PC-9 (cell line): ENCODE measurements at regions not wholly inside any gene's neighbourhood (a gene's known extent, or its start where the extent isn't known, plus 50 kb on each side); places are given as distances from the start of the nearest gene placed in this dataset.

Source experiments
- BruUV-seq: library from RNA; stranded (reverse); fragments of 400-500 nt; replicated peaks from 2 replicates; lab custom pipeline; 2021; lab: Mats Ljungman, UMichigan
- CTCF ChIA-PET: fragments of 300-600 bp; sonication (Branson Sonifier 250); formaldehyde crosslinking; loops from one replicate; lab custom pipeline; 2022; ENCODE audit warnings: antibody characterized with exemption; lab: Charles Lee
- POLR2A ChIA-PET: fragments of 300-600 bp; sonication (Branson Sonifier 250); formaldehyde crosslinking; loops from one replicate; lab custom pipeline; 2022; ENCODE audit warnings: antibody characterized with exemption; ENCODE audit not compliant: unreplicated experiment; lab: Charles Lee
- DNase-seq, 2 experiments: peaks; one replicate each; pipeline versions ENCODE4 v3.0.0 to v3.0.0-alpha.2; 2015 to 2022; ENCODE audit warnings: mixed read lengths in 1 of 2
- H2AFZ ChIP-seq: fragments of 200-600 bp; sonication (generic); 2 replicates; pipeline ENCODE4 v1.8.1; 2017; ENCODE audit warnings: antibody characterized with exemption
- H3F3A ChIP-seq: fragments of 200-600 bp; sonication (generic); 2 replicates; pipeline ENCODE4 v1.8.1; 2017; ENCODE audit warnings: antibody characterized with exemption, mild to moderate bottlenecking, low read depth; ENCODE audit not compliant: insufficient read depth
- H3K27ac ChIP-seq: fragments of 200-600 bp; sonication (generic); 2 replicates; pipeline ENCODE4 v1.6.1; 2016; ENCODE audit warnings: mixed run types
- H3K27me3 ChIP-seq: fragments of 200-600 bp; sonication (generic); 2 replicates; pipeline ENCODE4 v1.6.1; 2016; ENCODE audit warnings: low read depth, mixed run types; ENCODE audit not compliant: insufficient read depth
- H3K36me3 ChIP-seq: fragments of 200-600 bp; sonication (generic); 2 replicates; pipeline ENCODE4 v1.6.1; 2016; ENCODE audit warnings: low read depth, mixed run types
- H3K4me1 ChIP-seq: fragments of 200-600 bp; sonication (generic); replicated peaks from 2 replicates; pipeline ENCODE4 v1.6.1; 2016; ENCODE audit warnings: mixed run types; ENCODE audit not compliant: insufficient read depth
- H3K4me2 ChIP-seq: fragments of 200-600 bp; sonication (generic); 2 replicates; pipeline ENCODE4 v1.6.1; 2017; ENCODE audit warnings: mixed run types
- H3K4me3 ChIP-seq: fragments of 200-600 bp; sonication (generic); 2 replicates; pipeline ENCODE4 v1.6.1; 2016; ENCODE audit warnings: mixed run types
- H3K79me2 ChIP-seq: fragments of 200-600 bp; sonication (generic); 2 replicates; pipeline ENCODE4 v1.6.1; 2017; ENCODE audit warnings: low read depth, mixed run types
- H3K9me2 ChIP-seq: fragments of 200-600 bp; sonication (generic); 2 replicates; pipeline ENCODE4 v1.8.1; 2017; ENCODE audit warnings: mild to moderate bottlenecking; ENCODE audit not compliant: insufficient read depth
- H3K9me3 ChIP-seq: fragments of 200-600 bp; sonication (generic); 2 replicates; pipeline ENCODE4 v1.8.1; 2016; ENCODE audit warnings: low read depth; ENCODE audit not compliant: insufficient read depth
- H4K20me1 ChIP-seq: fragments of 200-600 bp; sonication (generic); 2 replicates; pipeline ENCODE4 v1.8.1; 2017; ENCODE audit not compliant: insufficient read depth
- EZH2 ChIP-seq: fragments of 200-600 bp; sonication (generic); IDR thresholded peaks from 2 replicates; pipeline ENCODE4 v1.8.0; 2017; ENCODE audit warnings: antibody characterized with exemption, low read depth
- intact Hi-C: fragments of 100-400 bp; cut with micrococcal nuclease; formaldehyde crosslinking; loops from one replicate; pipeline ENCODE4 v1.10.0; 2022; ENCODE audit not compliant: unreplicated experiment
- TF ChIP-seq, protein P1 (sequence below): fragments of 200-600 bp; sonication (generic); conservative IDR thresholded peaks from 2 replicates; pipeline ENCODE4 v1.6.1; 2017; ENCODE audit warnings: mixed run types, antibody characterized with exemption, mild to moderate bottlenecking, moderate library complexity

DNA sequence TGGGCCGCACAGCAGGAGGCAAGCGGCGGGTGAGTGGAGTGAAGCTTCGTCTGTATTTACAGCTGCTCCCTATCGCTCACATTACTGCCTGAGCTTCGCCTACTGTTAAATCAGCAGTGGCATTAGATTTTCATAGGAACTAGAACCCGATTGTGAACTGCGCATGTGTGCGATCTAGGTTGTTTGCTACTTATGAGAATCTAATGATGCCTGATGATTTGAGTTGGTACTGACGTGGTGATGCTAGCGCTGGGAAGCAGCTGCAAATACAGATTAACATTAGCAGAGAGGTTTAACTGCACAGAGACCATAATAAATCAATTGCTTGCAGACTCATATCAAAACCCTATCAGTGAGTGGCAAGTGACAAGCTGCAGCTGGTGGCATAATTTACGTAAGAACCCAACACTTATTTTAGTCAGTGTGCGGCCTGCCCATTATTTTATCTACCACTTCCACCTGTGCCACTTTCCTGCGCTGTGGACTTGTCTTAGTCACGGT lies 133.4 kb upstream of the CDH9 start:
- intact Hi-C loops, result no loop called here
- H3K4me3 ChIP-seq, result no peak overlapping the region

DNA sequence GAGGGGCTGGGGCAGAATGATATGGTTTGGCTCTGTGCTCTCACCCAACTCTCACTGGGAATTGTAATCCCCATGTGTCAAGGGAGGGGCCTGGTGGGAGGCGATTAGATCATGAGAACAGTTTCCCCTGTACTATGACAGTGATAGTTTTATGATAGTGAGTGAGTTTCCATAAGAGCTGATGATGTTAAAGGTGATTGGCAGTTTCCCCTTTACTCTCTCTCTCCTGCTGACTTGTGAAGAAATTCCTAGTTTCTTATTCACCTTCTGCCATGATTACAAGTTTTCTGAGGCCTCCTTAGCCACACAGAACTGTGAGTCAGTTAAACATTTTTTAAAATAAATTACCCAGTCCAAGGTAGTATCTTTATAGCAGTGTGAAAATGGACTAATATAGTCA lies 120.4 kb upstream of the CDH9 start:
- no peak overlapping the region for H2AFZ ChIP-seq
- CTCF ChIA-PET, result no interaction called here
- POLR2A ChIA-PET, result no interaction called here

More for the DNA sequence above, 133.4 kb upstream of the CDH9 start:
- Histone ChIP-seq H2AFZ (no peak overlapping the region), H3K4me1 (no peaks in the 10 kb centered on the region), H3K9me3 (no peaks in the 10 kb centered on the region), H3K36me3 (no peaks in the 10 kb centered on the region), H3K27me3 (no peaks in the 10 kb centered on the region), H3K79me2 (no peaks in the 10 kb centered on the region), H4K20me1 (no peaks in the 10 kb centered on the region), H3K27ac (no peak overlapping the region), H3K4me2 (no peak overlapping the region), H3F3A (no peaks in the 10 kb centered on the region), H3K9me2 (no peaks in the 10 kb centered on the region)
- no peak for TF ChIP-seq EZH2
- TF ChIP-seq, protein P1, sequence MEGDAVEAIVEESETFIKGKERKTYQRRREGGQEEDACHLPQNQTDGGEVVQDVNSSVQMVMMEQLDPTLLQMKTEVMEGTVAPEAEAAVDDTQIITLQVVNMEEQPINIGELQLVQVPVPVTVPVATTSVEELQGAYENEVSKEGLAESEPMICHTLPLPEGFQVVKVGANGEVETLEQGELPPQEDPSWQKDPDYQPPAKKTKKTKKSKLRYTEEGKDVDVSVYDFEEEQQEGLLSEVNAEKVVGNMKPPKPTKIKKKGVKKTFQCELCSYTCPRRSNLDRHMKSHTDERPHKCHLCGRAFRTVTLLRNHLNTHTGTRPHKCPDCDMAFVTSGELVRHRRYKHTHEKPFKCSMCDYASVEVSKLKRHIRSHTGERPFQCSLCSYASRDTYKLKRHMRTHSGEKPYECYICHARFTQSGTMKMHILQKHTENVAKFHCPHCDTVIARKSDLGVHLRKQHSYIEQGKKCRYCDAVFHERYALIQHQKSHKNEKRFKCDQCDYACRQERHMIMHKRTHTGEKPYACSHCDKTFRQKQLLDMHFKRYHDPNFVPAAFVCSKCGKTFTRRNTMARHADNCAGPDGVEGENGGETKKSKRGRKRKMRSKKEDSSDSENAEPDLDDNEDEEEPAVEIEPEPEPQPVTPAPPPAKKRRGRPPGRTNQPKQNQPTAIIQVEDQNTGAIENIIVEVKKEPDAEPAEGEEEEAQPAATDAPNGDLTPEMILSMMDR, result no peak
- ChIA-PET POLR2A (no interaction called here), CTCF (no interaction called here)
- no TSS peak for BruUV-seq
- no peak for DNase-seq

DNA sequence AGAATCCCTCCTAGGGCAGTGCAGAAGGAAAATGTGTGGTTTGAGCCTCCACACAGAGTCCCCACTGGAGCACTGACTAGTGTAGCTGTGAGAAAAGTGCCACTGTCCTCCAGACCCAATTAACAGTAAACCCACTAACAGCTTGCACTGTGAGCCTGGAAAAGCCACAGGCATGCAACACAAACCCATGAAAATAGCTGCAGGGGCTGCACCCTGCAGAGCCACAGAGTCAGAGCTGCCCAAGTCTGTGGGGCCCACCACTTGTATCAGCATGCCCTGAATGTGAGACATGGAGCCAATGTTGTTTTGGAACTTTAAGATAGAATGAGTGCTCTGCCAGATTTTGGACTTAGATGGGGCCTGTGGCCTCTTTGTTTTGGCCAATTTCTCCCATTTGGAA lies 119.8 kb upstream of the CDH9 start:
- TF ChIP-seq, protein P1, result no peak
- TF ChIP-seq EZH2, result no peak
- Histone ChIP-seq H3K27me3 (no peaks in the 10 kb centered on the region), H3K4me1 (no peaks in the 10 kb centered on the region), H3K79me2 (no peaks in the 10 kb centered on the region), H3K4me3 (no peak overlapping the region), H3K9me2 (no peaks in the 10 kb centered on the region), H3K36me3 (no peaks in the 10 kb centered on the region), H2AFZ (no peak overlapping the region), H3F3A (no peaks in the 10 kb centered on the region), H3K27ac (no peak overlapping the region), H4K20me1 (no peaks in the 10 kb centered on the region), H3K4me2 (no peak overlapping the region), H3K9me3 (no peaks in the 10 kb centered on the region)
- intact Hi-C loops, result no loop called here
- ChIA-PET CTCF (no interaction called here), POLR2A (no interaction called here)
- no TSS peak for BruUV-seq
- no peak for DNase-seq

More for the DNA sequence above, 120.4 kb upstream of the CDH9 start:
- Histone ChIP-seq H3K4me3 (no peak overlapping the region), H3K27ac (no peak overlapping the region), H3K79me2 (no peaks in the 10 kb centered on the region), H3K4me2 (no peak overlapping the region), H3F3A (no peaks in the 10 kb centered on the region), H3K27me3 (no peaks in the 10 kb centered on the region), H3K36me3 (no peaks in the 10 kb centered on the region), H3K9me3 (no peaks in the 10 kb centered on the region), H3K9me2 (no peaks in the 10 kb centered on the region), H3K4me1 (no peaks in the 10 kb centered on the region), H4K20me1 (no peaks in the 10 kb centered on the region)
- no peak for DNase-seq
- intact Hi-C loops, result no loop called here
- BruUV-seq, result no TSS peak
- TF ChIP-seq EZH2, result no peak
- TF ChIP-seq, protein P1, result no peak
